ENCODE measurements at regions not wholly inside any gene's neighbourhood (a gene's known extent, or its start where the extent isn't known, plus 50 kb on each side); places are given as distances from the start of the nearest gene placed in this dataset.

DNA sequence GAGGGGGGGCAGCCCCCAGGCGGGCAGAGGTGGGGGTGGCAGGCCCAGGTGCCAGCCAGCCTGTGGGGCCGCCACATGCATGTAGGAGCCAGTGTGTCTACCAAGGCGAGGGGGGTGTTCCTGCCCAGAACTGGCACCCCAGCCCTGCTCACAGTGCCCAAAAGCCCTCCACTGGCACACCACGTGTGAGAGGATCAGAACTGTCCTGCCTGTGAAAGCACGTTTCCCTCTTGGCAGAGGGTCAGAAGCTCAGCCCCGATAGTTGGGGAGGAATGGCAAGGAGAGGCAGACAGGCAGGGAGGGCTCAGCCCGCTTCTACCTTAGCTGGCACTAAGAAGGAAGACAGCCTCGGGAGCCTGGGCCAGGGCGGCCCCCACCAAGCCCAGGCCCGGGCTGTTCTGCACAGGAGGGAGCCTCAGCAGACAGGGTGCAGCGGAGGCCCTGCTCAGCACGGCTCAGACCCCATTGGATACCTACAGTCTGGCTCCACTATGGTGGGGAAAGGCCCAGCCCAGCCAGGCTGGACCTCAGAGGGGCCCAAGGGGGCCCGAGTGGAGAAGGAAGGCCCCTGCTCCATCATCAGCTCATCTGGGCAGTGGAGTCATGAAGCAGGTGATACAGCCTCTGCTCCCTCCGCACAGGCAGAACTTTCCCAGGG, 84.8 kb upstream of the LINGO1 start:
- TF ChIP-seq, protein P1, sequence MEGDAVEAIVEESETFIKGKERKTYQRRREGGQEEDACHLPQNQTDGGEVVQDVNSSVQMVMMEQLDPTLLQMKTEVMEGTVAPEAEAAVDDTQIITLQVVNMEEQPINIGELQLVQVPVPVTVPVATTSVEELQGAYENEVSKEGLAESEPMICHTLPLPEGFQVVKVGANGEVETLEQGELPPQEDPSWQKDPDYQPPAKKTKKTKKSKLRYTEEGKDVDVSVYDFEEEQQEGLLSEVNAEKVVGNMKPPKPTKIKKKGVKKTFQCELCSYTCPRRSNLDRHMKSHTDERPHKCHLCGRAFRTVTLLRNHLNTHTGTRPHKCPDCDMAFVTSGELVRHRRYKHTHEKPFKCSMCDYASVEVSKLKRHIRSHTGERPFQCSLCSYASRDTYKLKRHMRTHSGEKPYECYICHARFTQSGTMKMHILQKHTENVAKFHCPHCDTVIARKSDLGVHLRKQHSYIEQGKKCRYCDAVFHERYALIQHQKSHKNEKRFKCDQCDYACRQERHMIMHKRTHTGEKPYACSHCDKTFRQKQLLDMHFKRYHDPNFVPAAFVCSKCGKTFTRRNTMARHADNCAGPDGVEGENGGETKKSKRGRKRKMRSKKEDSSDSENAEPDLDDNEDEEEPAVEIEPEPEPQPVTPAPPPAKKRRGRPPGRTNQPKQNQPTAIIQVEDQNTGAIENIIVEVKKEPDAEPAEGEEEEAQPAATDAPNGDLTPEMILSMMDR (IDR thresholded peaks at IDR 0.05): no peak
- TF ChIP-seq POLR2A (IDR thresholded peaks at IDR 0.05): no peak

All from tibial nerve (tissue), 3 donors.